ENCODE measurements at regions not wholly inside any gene's neighbourhood (a gene's known extent, or its start where the extent isn't known, plus 50 kb on each side); places are given as distances from the start of the nearest gene placed in this dataset.

GRCh38 chr5:98101131-98101530 lies 672.3 kb upstream of the RGMB start:
- TF ChIP-seq CTCF (conservative IDR thresholded peaks at IDR 0.05; ENCODE audit: low read length): no peak
- H3K4me3 ChIP-seq (ENCODE audit: low read length): no peak overlapping the region

GRCh38 chr5:98102936-98103335 lies 670.5 kb upstream of the RGMB start:
- no peak for DNase-seq (ENCODE audit: low read depth)
- no peak overlapping the region for H3K4me3 ChIP-seq (ENCODE audit: low read length)
- TF ChIP-seq CTCF (conservative IDR thresholded peaks at IDR 0.05; ENCODE audit: low read length): no peak

More at GRCh38 chr5:98101131-98101530, 672.3 kb upstream of the RGMB start:
- DNase-seq (ENCODE audit: low read depth): no peak

GRCh38 chr5:98103807-98104206 lies 669.7 kb upstream of the RGMB start:
- DNase-seq (ENCODE audit: low read depth): no peak
- TF ChIP-seq CTCF (conservative IDR thresholded peaks at IDR 0.05; ENCODE audit: low read length): no peak
- no peak overlapping the region for H3K4me3 ChIP-seq (ENCODE audit: low read length)

- DNase-seq (ENCODE audit: low read depth): no peak
- TF ChIP-seq CTCF (conservative IDR thresholded peaks at IDR 0.05; ENCODE audit: low read length): no peak
- H3K4me3 ChIP-seq (ENCODE audit: low read length): no peak overlapping the region
These were observed 668.8 kb upstream of the RGMB start for GRCh38 chr5:98104454-98105188.

- no peak for TF ChIP-seq CTCF (conservative IDR thresholded peaks at IDR 0.05; ENCODE audit: low read length)
- no peak for DNase-seq (ENCODE audit: low read depth)
- no peak overlapping the region for H3K4me3 ChIP-seq (ENCODE audit: low read length)
These were observed 667.8 kb upstream of the RGMB start for GRCh38 chr5:98105681-98106080.

GRCh38 chr5:98106116-98107031 lies 667.1 kb upstream of the RGMB start:
- no peak for TF ChIP-seq CTCF (conservative IDR thresholded peaks at IDR 0.05; ENCODE audit: low read length)
- peak; percentile 88 for DNase-seq (ENCODE audit: low read depth)
- H3K4me3 ChIP-seq (ENCODE audit: low read length): no peak overlapping the region
